Hepatocyte (in vitro differentiated cells): ENCODE measurements at regions not wholly inside any gene's neighbourhood (a gene's known extent, or its start where the extent isn't known, plus 50 kb on each side); places are given as distances from the start of the nearest gene placed in this dataset.

Experiments
- DNase-seq: peaks from one replicate; pipeline ENCODE4 v3.0.0-alpha.2; 2016; ENCODE audit warnings: low spot score
- H2AFZ ChIP-seq: fragments of 200-600 bp; sonication (generic); 2 replicates; pipeline ENCODE4 v1.6.0; 2016; ENCODE audit warnings: antibody characterized with exemption, mild to moderate bottlenecking
- H3K27ac ChIP-seq: fragments of 200-600 bp; sonication (generic); 2 replicates; pipeline ENCODE4 v1.5.1; 2016; ENCODE audit warnings: mild to moderate bottlenecking
- H3K27me3 ChIP-seq: fragments of 200-600 bp; sonication (generic); 2 replicates; pipeline ENCODE4 v1.6.1; 2016
- H3K36me3 ChIP-seq: fragments of 200-600 bp; sonication (generic); replicated peaks from 2 replicates; pipeline ENCODE4 v1.5.1; 2016; ENCODE audit warnings: low read depth; ENCODE audit not compliant: insufficient read depth
- H3K4me1 ChIP-seq: fragments of 200-600 bp; sonication (generic); 2 replicates; pipeline ENCODE4 v1.5.1; 2016; ENCODE audit warnings: mild to moderate bottlenecking, moderate library complexity; ENCODE audit not compliant: insufficient read depth
- H3K4me2 ChIP-seq: fragments of 200-600 bp; sonication (generic); 2 replicates; pipeline ENCODE4 v1.6.0; 2016
- H3K4me3 ChIP-seq: fragments of 200-600 bp; sonication (generic); 2 replicates; pipeline ENCODE4 v1.5.1; 2016; ENCODE audit warnings: mild to moderate bottlenecking
- H3K79me2 ChIP-seq: fragments of 200-600 bp; sonication (generic); 2 replicates; pipeline ENCODE4 v1.6.0; 2017; ENCODE audit warnings: mild to moderate bottlenecking
- H3K9me2 ChIP-seq: fragments of 200-600 bp; sonication (generic); replicated peaks from 2 replicates; pipeline ENCODE4 v1.6.0; 2017; ENCODE audit warnings: mild to moderate bottlenecking; ENCODE audit not compliant: insufficient read depth
- H3K9me3 ChIP-seq: fragments of 200-600 bp; sonication (generic); 2 replicates; pipeline ENCODE4 v1.5.1; 2016; ENCODE audit warnings: low read depth, mild to moderate bottlenecking
- H4K20me1 ChIP-seq: fragments of 200-600 bp; sonication (generic); 2 replicates; pipeline ENCODE4 v1.6.0; 2016; ENCODE audit warnings: mild to moderate bottlenecking; ENCODE audit not compliant: insufficient read depth, poor library complexity, severe bottlenecking
- EZH2 ChIP-seq: fragments of 200-600 bp; sonication (generic); IDR thresholded peaks from 2 replicates; pipeline ENCODE4 v1.6.1; 2016; ENCODE audit warnings: antibody characterized with exemption, mild to moderate bottlenecking, borderline replicate concordance
- EZH2phosphoT487 ChIP-seq: fragments of 200-600 bp; sonication (generic); IDR thresholded peaks from one replicate; pipeline ENCODE4 v1.6.1; 2018; ENCODE audit warnings: antibody characterized with exemption, mild to moderate bottlenecking, low read depth, moderate library complexity; ENCODE audit not compliant: unreplicated experiment, severe bottlenecking
- WGBS: methylation state at CpG from one replicate; pipeline ENCODE4 v1.1.6; 2016; ENCODE audit warnings: low lambda C conversion rate; ENCODE audit errors: missing lambda C conversion rate; 5-methylcytosine and 5-hydroxymethylcytosine counted together
- TF ChIP-seq, protein P1 (sequence below): fragments of 200-600 bp; sonication (generic); IDR thresholded peaks from 2 replicates; pipeline ENCODE4 v1.5.1; 2016; ENCODE audit warnings: antibody characterized with exemption, mild to moderate bottlenecking; ENCODE audit not compliant: poor library complexity

GRCh38 chr9:7688626-7689025 is 111.0 kb downstream of the DMAC1 start:
- WGBS = 43% methylated on average over 1 of the region's 1 CpG
- H3K79me2 ChIP-seq = no peaks in the 10 kb centered on the region

DNA sequence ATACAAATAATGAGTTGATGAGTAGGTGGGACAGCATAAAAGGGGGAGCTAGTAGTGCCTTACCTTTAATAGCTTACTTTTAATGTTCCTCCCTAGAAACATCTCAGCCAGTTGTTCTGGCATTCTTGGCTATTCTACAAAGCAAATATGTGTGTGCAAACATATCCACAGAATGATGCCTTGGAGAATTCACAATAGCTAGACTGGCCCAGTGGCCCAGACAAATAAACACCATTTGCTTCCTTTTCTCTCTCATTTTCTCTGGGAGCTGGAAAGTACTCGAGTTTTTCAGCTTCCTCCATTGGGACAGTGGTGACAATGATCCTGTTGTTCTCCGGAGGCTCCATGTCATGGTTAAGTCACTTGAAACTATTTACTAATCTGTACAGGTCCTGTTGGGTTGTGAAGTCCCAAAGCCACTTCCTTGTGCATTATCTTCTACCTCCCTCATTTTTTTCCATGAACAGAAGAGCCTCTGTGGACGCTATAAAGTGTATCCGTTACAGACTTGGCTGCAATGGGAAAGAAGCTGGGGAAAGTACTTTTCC is 122.9 kb downstream of the DMAC1 start:
- 85% methylated on average over 4 of the region's 4 CpGs for WGBS
- no peak for DNase-seq
- H3K27ac ChIP-seq = no peak overlapping the region
- no peaks in the 10 kb centered on the region for H3K79me2 ChIP-seq
- no peaks in the 10 kb centered on the region for H3K9me2 ChIP-seq
- H2AFZ ChIP-seq = no peak overlapping the region
- no peaks in the 10 kb centered on the region for H3K9me3 ChIP-seq
- no peaks in the 10 kb centered on the region for H3K27me3 ChIP-seq
- TF ChIP-seq EZH2phosphoT487 (no peak), EZH2 (no peak)
- TF ChIP-seq, protein P1, sequence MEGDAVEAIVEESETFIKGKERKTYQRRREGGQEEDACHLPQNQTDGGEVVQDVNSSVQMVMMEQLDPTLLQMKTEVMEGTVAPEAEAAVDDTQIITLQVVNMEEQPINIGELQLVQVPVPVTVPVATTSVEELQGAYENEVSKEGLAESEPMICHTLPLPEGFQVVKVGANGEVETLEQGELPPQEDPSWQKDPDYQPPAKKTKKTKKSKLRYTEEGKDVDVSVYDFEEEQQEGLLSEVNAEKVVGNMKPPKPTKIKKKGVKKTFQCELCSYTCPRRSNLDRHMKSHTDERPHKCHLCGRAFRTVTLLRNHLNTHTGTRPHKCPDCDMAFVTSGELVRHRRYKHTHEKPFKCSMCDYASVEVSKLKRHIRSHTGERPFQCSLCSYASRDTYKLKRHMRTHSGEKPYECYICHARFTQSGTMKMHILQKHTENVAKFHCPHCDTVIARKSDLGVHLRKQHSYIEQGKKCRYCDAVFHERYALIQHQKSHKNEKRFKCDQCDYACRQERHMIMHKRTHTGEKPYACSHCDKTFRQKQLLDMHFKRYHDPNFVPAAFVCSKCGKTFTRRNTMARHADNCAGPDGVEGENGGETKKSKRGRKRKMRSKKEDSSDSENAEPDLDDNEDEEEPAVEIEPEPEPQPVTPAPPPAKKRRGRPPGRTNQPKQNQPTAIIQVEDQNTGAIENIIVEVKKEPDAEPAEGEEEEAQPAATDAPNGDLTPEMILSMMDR = no peak
- H3K36me3 ChIP-seq = no peaks in the 10 kb centered on the region
- no peak overlapping the region for H3K4me3 ChIP-seq
- no peaks in the 10 kb centered on the region for H3K4me1 ChIP-seq
- no peak overlapping the region for H3K4me2 ChIP-seq
- no peaks in the 10 kb centered on the region for H4K20me1 ChIP-seq

More at GRCh38 chr9:7688626-7689025, 111.0 kb downstream of the DMAC1 start:
- H3K4me3 ChIP-seq = no peak overlapping the region
- TF ChIP-seq EZH2phosphoT487 (no peak), EZH2 (no peak)
- TF ChIP-seq, protein P1 = no peak
- H4K20me1 ChIP-seq = no peaks in the 10 kb centered on the region
- no peaks in the 10 kb centered on the region for H3K9me3 ChIP-seq
- DNase-seq = no peak
- peak overlapping the region; percentile 9 for H3K4me2 ChIP-seq
- H3K36me3 ChIP-seq = no peaks in the 10 kb centered on the region
- no peaks in the 10 kb centered on the region for H3K9me2 ChIP-seq
- H2AFZ ChIP-seq = no peak overlapping the region
- no peak overlapping the region for H3K27ac ChIP-seq
- peaks cover under 1% of the 10 kb centered on the region for H3K4me1 ChIP-seq
- H3K27me3 ChIP-seq = no peaks in the 10 kb centered on the region

DNA sequence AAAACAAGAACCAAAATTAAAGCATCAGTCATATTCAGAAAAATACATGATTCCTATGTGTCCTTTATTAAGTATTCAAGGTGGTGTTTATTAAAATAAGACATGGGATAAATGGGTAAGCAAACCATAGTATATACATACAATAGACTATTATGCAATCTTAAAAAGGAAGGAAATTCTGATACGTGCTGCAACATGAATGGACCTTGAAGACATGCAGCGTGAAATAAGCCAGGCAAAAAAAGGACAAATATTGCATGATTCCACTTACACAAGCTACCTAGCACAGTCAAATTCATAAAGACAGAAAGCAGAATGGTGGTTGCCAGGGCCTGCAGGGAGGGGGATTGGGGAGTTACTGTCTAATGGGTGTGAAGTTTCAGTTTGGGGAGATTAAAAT is 127.7 kb downstream of the DMAC1 start:
- no peak overlapping the region for H3K27ac ChIP-seq
- H2AFZ ChIP-seq = no peak overlapping the region
- H3K4me1 ChIP-seq = no peaks in the 10 kb centered on the region
- H3K4me2 ChIP-seq = no peak overlapping the region
- no peaks in the 10 kb centered on the region for H4K20me1 ChIP-seq
- H3K9me2 ChIP-seq = no peaks in the 10 kb centered on the region
- TF ChIP-seq EZH2 = no peak
- TF ChIP-seq EZH2phosphoT487 = no peak
- TF ChIP-seq, protein P1 = no peak
- no peaks in the 10 kb centered on the region for H3K27me3 ChIP-seq
- no peaks in the 10 kb centered on the region for H3K36me3 ChIP-seq
- H3K9me3 ChIP-seq = no peaks in the 10 kb centered on the region
- H3K79me2 ChIP-seq = no peaks in the 10 kb centered on the region
- WGBS = 82% methylated on average over 2 of the region's 2 CpGs
- DNase-seq = no peak
- H3K4me3 ChIP-seq = no peak overlapping the region

- no peak for DNase-seq
- no peaks in the 10 kb centered on the region for H3K9me2 ChIP-seq
- no peaks in the 10 kb centered on the region for H3K36me3 ChIP-seq
- no peaks in the 10 kb centered on the region for H3K4me1 ChIP-seq
- no peaks in the 10 kb centered on the region for H3K27me3 ChIP-seq
- H4K20me1 ChIP-seq = no peaks in the 10 kb centered on the region
- H3K4me3 ChIP-seq = no peak overlapping the region
- no peaks in the 10 kb centered on the region for H3K79me2 ChIP-seq
- no peak for TF ChIP-seq EZH2phosphoT487
- TF ChIP-seq, protein P1 = no peak
- no peak for TF ChIP-seq EZH2
- H3K4me2 ChIP-seq = no peak overlapping the region
- WGBS = 50% methylated on average over 1 of the region's 1 CpG
- no peak overlapping the region for H3K27ac ChIP-seq
- no peaks in the 10 kb centered on the region for H3K9me3 ChIP-seq
- no peak overlapping the region for H2AFZ ChIP-seq
Observed at GRCh38 chr9:7668541-7668940, 131.0 kb downstream of the DMAC1 start.
